ENCODE measurements at regions not wholly inside any gene's neighbourhood (a gene's known extent, or its start where the extent isn't known, plus 50 kb on each side); places are given as distances from the start of the nearest gene placed in this dataset.

DNA sequence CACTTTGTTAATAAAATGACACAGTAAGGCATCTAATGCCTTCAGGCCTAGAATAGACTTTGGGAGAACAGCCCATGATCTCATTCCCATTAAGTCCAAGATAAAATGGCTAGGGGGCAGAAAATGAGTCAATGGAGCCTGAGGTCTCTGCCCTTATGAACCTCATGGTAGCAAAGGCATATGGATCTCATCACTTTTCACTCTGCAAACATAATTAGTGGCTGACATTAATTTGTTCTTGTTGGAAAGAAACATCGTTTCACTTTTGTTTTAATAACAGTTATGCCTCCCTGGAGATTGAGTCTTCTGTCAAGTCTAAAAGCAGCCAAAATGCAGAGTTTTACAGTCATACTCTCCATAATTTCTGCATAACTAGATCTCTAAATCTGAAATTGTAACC lies 111.8 kb upstream of the API5 start:
- Histone ChIP-seq H3K36me3 (ENCODE audit: insufficient read depth, low read length) (no peaks in the 10 kb centered on the region), H3K4me3 (ENCODE audit: insufficient read depth, low read depth, low read length) (no peak overlapping the region), H2AFZ (ENCODE audit: low read depth, low read length) (no peak overlapping the region), H3K9ac (ENCODE audit: low read length) (no peak overlapping the region), H3K4me2 (ENCODE audit: low read length) (no peak overlapping the region), H3K79me2 (ENCODE audit: insufficient read depth, low read length) (no peaks in the 10 kb centered on the region), H3K27me3 (ENCODE audit: insufficient read depth, low read length) (no peaks in the 10 kb centered on the region), H3K27ac (ENCODE audit: low read depth, low read length) (no peak overlapping the region), H4K20me1 (ENCODE audit: insufficient read depth, low read length) (no peaks in the 10 kb centered on the region), H3K9me3 (ENCODE audit: insufficient read depth, low read depth, low read length) (peaks cover under 1% of the 10 kb centered on the region), H3K4me1 (ENCODE audit: insufficient read depth, low read length) (no peaks in the 10 kb centered on the region)
- peaks cover 3% of the 10 kb centered on the region for H3K9me3 Mint-ChIP-seq (ENCODE audit: unreplicated experiment)
- TF ChIP-seq EZH2 (IDR thresholded peaks at IDR 0.05; ENCODE audit: insufficient read depth, low read length), result no peak
- TF ChIP-seq, protein P1, sequence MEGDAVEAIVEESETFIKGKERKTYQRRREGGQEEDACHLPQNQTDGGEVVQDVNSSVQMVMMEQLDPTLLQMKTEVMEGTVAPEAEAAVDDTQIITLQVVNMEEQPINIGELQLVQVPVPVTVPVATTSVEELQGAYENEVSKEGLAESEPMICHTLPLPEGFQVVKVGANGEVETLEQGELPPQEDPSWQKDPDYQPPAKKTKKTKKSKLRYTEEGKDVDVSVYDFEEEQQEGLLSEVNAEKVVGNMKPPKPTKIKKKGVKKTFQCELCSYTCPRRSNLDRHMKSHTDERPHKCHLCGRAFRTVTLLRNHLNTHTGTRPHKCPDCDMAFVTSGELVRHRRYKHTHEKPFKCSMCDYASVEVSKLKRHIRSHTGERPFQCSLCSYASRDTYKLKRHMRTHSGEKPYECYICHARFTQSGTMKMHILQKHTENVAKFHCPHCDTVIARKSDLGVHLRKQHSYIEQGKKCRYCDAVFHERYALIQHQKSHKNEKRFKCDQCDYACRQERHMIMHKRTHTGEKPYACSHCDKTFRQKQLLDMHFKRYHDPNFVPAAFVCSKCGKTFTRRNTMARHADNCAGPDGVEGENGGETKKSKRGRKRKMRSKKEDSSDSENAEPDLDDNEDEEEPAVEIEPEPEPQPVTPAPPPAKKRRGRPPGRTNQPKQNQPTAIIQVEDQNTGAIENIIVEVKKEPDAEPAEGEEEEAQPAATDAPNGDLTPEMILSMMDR (IDR thresholded peaks at IDR 0.05; ENCODE audit: insufficient read depth, low read depth, low read length), result no peak
- no peaks in the 10 kb centered on the region for H3K4me1 Mint-ChIP-seq (ENCODE audit: low read depth, unreplicated experiment)
- DNase-seq (ENCODE audit: low read depth) (no peak), FAIRE-seq (no peak)
- H3K36me3 Mint-ChIP-seq (ENCODE audit: low read depth, unreplicated experiment), result no peaks in the 10 kb centered on the region
- H3K27me3 Mint-ChIP-seq (ENCODE audit: low read depth, unreplicated experiment), result no peaks in the 10 kb centered on the region
- H3K27ac Mint-ChIP-seq (ENCODE audit: unreplicated experiment), result no peak overlapping the region
- no peak overlapping the region for H3K4me3 Mint-ChIP-seq (ENCODE audit: unreplicated experiment)

DNA sequence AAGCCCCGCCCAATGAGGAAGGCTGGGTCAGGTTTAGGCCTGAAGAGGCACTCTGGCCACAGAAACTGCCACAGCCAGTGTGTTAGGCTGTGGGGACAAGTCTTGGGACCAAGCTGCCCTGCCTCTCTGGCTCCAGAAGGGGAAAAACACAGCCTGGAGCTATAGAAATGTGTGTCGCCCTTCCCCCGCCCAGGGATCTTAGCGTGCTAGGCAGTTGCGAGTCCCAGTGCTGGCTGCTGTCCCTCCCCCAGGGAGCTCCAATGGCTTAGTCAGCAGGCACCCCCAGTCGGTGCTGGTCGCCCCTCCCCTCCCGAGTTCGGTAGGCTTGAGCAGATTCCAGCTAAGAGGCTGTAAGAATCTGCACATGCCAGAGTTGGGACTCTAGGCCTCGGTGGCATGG lies 99.5 kb upstream of the API5 start:
- no peak for FAIRE-seq
- H3K9me3 Mint-ChIP-seq (ENCODE audit: unreplicated experiment), result peaks cover 9% of the 10 kb centered on the region

DNA sequence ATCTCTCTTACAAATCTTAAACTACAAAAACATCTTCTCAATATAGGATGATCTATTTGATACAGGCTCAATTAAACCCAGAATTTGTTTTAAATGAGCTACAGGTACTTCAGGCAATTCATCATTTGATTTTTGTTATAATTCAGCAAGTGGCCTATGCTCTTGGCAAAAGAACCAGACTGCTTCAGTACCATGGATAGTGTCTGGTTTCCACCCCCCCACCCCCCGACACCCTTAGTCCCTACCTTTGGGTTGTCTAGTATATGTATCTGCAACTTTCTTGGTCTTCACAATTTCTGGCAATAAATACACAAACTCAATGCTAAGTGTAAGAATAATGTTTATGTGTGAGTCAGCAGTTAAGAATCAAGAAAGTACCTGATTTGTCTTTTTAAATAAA lies 97.3 kb upstream of the API5 start:
- H4K20me1 ChIP-seq (ENCODE audit: insufficient read depth, low read length), result no peaks in the 10 kb centered on the region
- TF ChIP-seq, protein P1 (IDR thresholded peaks at IDR 0.05; ENCODE audit: insufficient read depth, low read depth, low read length), result no peak
- no peak for TF ChIP-seq EZH2 (IDR thresholded peaks at IDR 0.05; ENCODE audit: insufficient read depth, low read length)
- no peaks in the 10 kb centered on the region for H3K36me3 ChIP-seq (ENCODE audit: insufficient read depth, low read length)
- H3K9ac ChIP-seq (ENCODE audit: low read length), result no peak overlapping the region
- H2AFZ ChIP-seq (ENCODE audit: low read depth, low read length), result no peak overlapping the region
- H3K4me2 ChIP-seq (ENCODE audit: low read length), result no peak overlapping the region
- no peaks in the 10 kb centered on the region for H3K4me1 ChIP-seq (ENCODE audit: insufficient read depth, low read length)
- DNase-seq (ENCODE audit: low read depth) (no peak), FAIRE-seq (no peak)
- no peak overlapping the region for H3K27ac Mint-ChIP-seq (ENCODE audit: unreplicated experiment)
- peaks cover 6% of the 10 kb centered on the region for H3K9me3 Mint-ChIP-seq (ENCODE audit: unreplicated experiment)
- H3K4me3 ChIP-seq (ENCODE audit: insufficient read depth, low read depth, low read length), result no peak overlapping the region
- no peaks in the 10 kb centered on the region for H3K4me1 Mint-ChIP-seq (ENCODE audit: low read depth, unreplicated experiment)
- H3K9me3 ChIP-seq (ENCODE audit: insufficient read depth, low read depth, low read length), result no peaks in the 10 kb centered on the region
- no peak overlapping the region for H3K4me3 Mint-ChIP-seq (ENCODE audit: unreplicated experiment)
- no peak overlapping the region for H3K27ac ChIP-seq (ENCODE audit: low read depth, low read length)
- H3K36me3 Mint-ChIP-seq (ENCODE audit: low read depth, unreplicated experiment), result no peaks in the 10 kb centered on the region
- no peaks in the 10 kb centered on the region for H3K27me3 Mint-ChIP-seq (ENCODE audit: low read depth, unreplicated experiment)
- no peaks in the 10 kb centered on the region for H3K79me2 ChIP-seq (ENCODE audit: insufficient read depth, low read length)
- H3K27me3 ChIP-seq (ENCODE audit: insufficient read depth, low read length), result no peaks in the 10 kb centered on the region

More for the DNA sequence above, 99.5 kb upstream of the API5 start:
- H3K36me3 ChIP-seq (ENCODE audit: insufficient read depth, low read length), result no peaks in the 10 kb centered on the region
- Mint-ChIP-seq H3K27me3 (ENCODE audit: low read depth, unreplicated experiment) (no peaks in the 10 kb centered on the region), H3K27ac (ENCODE audit: unreplicated experiment) (no peak overlapping the region), H3K4me3 (ENCODE audit: unreplicated experiment) (no peak overlapping the region), H3K4me1 (ENCODE audit: low read depth, unreplicated experiment) (no peaks in the 10 kb centered on the region), H3K36me3 (ENCODE audit: low read depth, unreplicated experiment) (no peaks in the 10 kb centered on the region)
- no peaks in the 10 kb centered on the region for H3K79me2 ChIP-seq (ENCODE audit: insufficient read depth, low read length)
- no peak overlapping the region for H3K4me3 ChIP-seq (ENCODE audit: insufficient read depth, low read depth, low read length)
- no peak overlapping the region for H3K9ac ChIP-seq (ENCODE audit: low read length)
- no peak overlapping the region for H3K4me2 ChIP-seq (ENCODE audit: low read length)
- no peaks in the 10 kb centered on the region for H3K4me1 ChIP-seq (ENCODE audit: insufficient read depth, low read length)
- DNase-seq (ENCODE audit: low read depth), result no peak
- H2AFZ ChIP-seq (ENCODE audit: low read depth, low read length), result no peak overlapping the region
- TF ChIP-seq, protein P1 (IDR thresholded peaks at IDR 0.05; ENCODE audit: insufficient read depth, low read depth, low read length), result no peak
- TF ChIP-seq EZH2 (IDR thresholded peaks at IDR 0.05; ENCODE audit: insufficient read depth, low read length), result no peak
- H3K9me3 ChIP-seq (ENCODE audit: insufficient read depth, low read depth, low read length), result no peaks in the 10 kb centered on the region
- H3K27ac ChIP-seq (ENCODE audit: low read depth, low read length), result no peak overlapping the region
- H4K20me1 ChIP-seq (ENCODE audit: insufficient read depth, low read length), result no peaks in the 10 kb centered on the region
- no peaks in the 10 kb centered on the region for H3K27me3 ChIP-seq (ENCODE audit: insufficient read depth, low read length)
